NCI-H748 (cell line): ENCODE measurements at regions not wholly inside any gene's neighbourhood (a gene's known extent, or its start where the extent isn't known, plus 50 kb on each side); places are given as distances from the start of the nearest gene placed in this dataset.

Experiments
- DNase-seq: peaks from one replicate; lab custom pipeline; 2025; ENCODE audit not compliant: unreplicated experiment; lab: John Stamatoyannopoulos, UW

DNA sequence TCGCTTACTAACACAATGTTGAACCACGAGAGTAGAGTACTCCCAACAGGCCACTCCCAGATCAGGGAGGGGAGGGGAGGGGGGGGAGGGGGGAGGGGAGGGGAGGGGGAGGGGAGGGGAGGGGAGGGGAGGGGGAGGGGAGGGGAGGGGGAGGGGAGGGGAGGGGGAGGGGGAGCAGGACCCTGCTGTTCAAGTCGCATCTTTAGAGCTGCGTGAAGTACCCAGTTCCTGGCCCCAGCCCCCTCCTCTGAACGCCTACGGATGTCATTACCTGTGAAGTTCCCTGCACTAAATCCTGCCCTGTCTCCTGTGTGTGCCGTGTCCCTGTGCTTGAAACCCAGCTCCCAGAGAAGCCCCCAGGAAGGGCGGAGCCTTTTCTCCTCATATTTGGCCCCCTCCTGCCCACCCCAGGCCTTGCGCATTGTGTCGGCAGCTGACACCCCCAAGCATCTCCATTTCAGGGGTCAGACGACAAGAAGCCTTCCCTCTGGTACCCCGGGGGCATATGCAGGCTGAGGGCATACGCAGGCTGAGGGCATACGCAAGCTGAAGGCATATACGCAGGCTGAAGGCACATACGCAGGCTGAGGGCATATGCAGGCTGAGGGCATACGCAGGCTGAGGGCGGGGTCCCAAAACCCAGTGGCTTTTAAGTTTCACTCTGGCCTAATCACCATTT lies 330.2 kb downstream of the C16orf95 start:
- no peak for DNase-seq

DNA sequence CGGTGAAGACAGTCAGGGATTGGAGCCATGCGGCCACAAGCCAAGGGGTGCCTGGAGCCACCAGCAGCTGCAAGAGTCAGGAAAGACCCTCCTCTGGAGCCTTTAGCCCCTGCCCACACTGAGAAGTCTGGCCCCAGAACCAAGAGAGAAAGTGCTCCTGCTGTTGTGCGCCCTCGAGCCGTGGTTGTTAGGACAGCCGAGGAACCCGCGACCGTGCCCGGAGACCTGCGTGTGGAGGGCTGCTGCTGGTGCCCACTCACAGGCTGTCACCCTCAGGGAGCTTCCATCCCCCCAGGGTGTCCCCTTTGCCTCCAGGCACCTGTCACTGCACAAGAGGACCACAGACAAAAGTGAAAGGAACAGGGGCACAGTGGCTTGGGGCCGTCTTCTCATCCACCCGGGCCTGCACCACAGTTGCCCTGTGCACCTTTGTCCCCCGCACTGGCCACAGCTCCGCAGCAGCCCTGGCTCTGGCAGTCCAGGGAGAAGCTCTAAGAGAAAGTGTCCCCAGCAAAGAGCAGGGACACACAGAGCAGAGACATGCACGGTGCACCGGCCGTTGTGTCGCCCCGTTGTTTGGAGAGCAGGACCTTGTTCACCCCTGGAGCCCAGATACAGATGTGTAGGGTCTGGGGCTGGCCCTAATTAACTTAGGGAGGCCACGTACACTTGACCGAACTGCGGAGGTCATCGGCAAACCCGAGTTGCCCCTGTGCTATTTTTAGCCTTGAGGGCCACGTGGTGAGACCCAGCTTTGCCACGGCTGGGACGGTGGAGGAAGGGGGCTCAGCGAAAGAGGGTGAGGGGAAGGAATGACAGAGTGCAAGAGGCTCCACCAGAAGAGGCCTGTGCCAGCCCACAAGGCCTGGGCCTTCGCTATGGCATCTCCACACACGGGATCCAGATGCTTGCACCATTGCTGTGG lies 329.2 kb downstream of the C16orf95 start:
- no peak for DNase-seq

DNA sequence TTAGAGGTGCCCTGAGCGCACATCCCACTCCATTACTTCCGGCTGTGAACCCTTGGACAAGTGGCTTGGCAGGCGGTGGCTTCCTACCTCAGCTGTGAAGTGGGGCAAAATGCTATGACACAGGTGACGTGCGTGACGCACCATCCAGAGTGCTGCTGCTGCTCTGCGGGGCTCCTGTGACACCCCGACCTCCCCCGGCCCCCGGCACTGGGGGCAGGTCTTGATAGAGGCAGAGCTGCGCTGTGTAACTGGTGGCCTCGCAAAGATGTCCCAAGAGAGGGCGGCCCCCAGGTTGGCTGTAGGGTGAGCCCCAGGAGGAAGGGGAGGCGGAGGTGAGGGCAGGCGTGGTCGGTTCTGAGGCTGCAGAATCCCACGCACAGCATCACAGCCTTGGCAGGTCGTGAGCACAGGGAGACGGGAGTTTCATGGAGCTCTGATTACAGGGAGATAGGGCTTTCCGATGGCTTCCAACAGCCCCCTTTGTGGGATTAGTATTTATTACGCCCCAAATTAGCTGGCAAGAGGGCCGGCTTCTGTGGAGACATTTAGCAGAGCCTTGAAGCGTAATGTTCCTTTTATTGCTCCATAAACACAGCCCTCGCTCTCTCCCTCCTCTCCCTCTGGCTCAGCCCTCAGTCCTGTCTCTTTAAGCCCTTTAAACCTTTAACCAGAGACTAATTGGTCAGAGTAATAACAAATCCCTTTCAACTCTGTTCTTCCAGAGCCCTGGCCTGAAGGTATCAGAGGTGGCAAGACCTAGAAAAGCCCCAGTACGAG lies 328.1 kb downstream of the C16orf95 start:
- no peak for DNase-seq

DNA sequence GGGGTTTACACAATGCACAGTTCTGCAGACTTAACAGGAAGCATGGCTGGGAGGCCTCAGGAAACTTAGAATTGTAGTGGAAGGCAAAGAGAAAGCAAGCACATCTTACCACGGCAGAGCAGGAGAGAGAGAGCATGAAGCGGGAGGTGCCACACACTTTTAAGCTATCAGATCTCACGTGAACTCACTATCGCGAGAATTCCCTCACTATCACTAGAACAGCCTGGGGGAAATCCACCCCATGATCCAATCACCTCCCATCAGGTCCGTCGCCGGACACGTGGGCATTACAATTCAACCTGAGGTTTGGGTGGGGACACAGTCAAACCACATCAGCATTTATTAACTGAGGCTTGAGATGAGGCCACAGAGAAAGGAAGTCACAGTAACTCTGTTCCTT lies 326.7 kb downstream of the C16orf95 start:
- no peak for DNase-seq

DNA sequence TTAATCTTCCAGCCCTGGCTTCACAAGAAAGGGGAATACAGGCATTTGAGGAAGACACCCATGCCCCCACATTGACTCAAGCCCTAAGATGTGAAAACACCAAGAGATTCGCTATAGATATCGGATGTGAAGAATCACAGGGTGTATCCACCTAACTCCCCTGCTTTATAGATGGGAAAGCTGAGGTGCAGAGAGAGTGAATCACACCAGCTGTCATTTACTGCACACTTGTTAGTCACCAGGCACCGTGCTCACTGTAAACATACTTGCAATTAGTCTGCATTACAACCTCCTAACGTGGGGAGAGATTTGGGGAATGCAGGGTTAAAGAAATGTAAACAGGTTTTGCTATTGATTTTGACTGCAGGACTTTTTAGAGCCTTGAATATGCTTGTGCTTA lies 325.5 kb downstream of the C16orf95 start:
- no peak for DNase-seq

DNA sequence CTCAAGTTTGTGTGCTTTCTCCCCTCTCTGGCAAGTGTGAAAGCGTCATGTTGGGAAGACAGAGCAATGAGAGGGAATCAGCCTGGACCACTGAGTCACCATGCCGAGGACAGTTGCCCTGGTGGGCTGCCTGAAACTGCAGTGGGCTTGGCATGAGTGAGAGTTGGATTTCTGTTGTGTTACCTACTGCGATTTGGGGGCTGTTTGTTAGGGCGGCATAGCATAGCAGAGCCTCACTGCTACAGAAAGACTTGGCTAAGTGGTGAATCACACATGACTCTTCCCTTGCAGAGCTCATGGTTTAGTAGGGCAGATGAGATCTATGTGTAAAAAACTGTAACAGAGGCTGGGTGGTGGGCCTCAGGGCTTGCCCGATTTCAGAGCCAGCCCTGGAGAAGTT lies 324.6 kb downstream of the C16orf95 start:
- no peak for DNase-seq

DNA sequence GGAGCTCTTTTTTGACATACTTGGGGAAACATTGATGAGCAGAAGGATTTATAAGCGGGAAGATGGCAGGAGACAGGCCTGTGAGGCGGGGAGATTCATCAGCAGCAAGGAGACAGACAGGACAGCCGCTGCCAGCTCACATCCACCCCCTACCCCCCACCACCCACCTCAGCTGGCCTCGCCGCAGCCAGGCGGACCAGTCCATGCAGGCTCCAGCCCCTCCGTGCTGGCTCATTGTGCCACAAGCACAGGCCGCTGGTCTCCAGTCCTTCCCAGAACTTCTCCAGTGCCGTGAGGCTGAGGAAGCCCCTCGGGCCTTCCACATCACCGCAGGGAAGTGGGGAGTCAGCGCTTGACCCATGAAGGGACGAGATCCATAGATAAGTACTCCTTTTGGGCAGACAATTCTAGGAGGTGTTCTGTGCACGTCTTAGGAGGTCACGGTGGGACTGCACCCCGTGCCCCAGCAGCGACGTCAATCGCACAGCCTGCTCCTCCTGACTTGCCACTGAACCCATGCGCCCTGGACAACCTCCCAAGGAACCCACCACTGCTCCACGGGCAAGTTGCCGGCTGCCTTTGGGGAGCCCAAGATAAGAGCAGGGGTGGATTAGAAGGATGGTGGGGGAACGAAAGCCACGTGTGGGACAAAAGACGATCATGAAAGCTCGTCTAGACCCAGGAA lies 323.6 kb downstream of the C16orf95 start:
- no peak for DNase-seq

DNA sequence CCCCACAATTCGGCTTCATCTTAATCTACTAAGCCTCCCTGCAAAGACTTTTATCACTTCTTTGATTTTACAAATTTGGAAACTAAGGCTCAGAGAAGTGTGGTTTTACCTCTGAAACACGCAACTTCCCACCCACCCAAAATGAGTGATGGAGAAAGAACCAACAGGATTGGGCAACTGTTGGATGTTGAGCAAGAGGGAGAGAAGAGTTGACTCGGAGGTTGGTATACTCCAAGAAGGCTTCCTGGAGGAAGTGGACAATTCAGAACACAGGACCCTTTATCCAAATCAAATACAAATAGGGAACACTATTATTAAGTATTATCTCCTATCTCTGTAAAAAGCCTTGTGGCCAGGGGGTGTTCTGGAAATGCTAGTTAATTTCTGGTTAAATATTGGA lies 323.0 kb downstream of the C16orf95 start:
- no peak for DNase-seq

DNA sequence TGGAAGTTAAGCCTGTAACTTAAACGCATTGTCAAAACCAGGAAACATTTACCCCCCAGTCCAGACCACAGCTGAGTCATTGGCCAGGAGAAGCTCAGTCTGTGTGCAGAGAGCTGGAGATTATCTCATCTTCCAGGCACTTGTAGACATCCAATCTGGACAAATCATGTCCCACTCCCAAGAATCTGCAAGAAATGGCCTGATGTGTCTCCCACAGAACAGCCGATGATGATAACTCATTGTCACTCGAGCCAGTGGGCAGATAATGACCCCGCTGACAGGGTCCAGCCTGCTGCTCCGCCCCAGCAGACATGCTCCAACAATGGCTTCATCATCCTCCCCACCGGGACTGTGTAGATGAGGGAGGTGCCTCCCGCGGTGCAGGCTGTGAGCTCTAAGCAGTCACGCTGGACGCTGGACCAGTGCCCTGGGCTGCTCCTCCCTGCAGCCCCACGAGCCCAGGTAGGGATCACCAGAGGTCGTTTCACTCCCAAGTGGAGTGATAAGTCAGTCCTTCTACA lies 322.5 kb downstream of the C16orf95 start:
- DNase-seq: no peak

DNA sequence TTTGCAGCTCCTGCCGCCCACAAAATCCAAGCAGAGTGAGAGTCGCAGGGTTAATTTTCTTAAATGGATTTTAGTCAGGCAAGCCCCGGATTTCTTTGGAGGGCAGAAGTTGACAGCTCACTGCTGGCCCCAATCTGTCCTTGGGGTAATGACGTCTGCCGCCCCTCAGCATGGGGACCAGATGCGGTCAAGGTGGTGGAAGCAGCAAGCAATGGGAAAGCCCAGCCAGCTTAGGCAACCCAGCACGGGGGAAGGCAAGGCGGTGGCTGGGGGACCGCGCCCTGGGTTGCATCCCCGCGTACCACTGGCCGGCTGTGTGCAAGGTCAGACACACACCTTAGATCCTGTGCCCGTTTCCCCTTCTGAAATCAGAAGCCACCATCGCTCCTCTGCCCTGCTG lies 321.7 kb downstream of the C16orf95 start:
- DNase-seq: no peak

DNA sequence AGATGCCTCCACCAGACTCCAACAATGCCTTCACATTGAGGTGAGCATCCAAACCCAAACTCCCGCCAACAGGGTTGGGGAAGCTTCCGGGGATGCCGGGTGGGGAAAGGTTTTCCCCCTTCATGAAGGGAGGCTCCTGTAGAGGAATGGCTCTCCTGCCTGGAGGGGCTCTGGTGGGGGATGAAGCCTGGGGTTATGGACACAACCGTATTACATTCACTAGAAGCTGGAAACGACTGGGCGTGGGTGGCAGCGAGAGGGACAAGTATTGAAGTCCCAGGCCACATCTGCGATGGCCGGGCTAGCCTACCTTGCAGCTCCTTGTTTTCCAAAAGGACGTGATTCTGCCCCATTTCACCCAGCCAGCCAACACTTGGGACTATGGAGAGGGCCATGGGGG lies 321.1 kb downstream of the C16orf95 start:
- no peak for DNase-seq

DNA sequence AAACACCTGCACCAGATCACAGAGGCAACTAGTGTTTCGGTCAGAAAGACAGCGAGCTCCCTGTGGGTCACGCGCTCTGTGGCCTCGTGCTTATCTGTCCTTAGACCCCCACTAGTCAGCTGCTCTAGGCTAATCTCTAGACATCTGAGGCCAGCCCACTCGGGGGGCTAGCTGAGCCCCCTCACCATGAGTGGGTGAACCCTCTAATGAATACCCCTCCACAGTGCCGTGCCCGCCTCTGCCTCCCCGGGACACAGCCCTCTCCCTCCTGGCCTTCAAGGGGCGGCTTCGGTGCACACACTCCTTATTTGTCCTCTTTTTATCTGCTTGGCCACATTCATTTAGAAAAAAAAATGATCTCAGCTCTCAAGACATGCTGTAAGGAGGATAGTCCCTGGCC lies 320.1 kb downstream of the C16orf95 start:
- no peak for DNase-seq

DNA sequence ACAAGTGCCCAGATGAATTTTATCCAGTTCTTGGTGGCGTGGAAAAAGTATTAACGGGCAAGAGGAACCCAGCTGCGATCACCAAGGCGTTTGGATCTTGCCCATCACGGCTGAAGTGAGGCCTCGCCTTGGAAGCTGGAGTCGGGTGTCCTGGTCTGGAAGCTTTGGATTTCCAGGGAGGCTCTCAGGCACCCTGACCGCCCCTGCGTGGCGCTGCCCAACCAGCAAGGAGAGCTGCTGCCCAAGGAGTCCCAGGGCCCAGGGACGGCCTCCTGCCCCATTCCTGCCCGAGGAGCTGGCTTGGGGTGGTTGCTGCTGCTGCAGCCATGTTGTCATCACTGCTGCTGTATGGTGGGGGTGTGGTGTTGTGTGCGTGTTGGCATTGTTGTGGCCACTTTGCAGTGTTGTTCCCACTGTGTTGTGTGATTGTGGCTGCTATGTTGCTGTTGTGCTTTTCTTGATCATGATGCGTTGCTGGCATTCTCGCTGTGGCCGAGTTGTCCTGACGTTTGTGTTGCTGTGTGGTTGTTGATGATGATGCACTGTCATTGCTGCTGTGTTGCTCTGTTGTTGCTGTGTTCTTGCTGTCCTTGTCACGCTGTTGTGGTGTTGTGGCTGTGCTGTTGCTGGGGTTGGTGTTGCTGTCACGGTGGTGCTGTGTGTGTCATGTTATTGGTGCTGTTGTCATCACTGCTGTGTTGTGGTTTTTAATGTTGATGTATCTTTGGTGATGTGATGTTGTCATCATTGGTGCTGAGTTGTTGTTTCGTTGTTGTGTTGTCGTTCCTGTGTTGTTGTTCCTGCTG lies 318.8 kb downstream of the C16orf95 start:
- DNase-seq: no peak

DNA sequence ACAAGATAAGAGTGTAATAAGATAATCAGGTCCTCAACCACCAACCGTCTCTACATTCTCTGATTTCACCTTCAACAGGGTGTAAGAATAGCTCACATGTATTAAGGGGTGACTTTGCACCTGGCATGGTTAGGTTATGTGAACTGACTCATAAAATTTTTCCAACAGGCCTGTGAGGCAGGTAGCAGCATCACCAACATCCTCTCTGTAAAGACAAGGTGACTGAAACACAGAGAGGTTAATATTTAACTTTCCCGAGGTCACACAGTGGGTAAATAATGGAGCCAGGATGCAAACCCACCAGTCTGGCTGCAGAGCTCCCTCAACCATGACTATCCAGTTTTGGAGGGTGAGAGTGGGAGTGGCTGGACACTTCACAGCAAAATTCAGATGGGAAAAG lies 317.2 kb downstream of the C16orf95 start:
- DNase-seq: no peak

DNA sequence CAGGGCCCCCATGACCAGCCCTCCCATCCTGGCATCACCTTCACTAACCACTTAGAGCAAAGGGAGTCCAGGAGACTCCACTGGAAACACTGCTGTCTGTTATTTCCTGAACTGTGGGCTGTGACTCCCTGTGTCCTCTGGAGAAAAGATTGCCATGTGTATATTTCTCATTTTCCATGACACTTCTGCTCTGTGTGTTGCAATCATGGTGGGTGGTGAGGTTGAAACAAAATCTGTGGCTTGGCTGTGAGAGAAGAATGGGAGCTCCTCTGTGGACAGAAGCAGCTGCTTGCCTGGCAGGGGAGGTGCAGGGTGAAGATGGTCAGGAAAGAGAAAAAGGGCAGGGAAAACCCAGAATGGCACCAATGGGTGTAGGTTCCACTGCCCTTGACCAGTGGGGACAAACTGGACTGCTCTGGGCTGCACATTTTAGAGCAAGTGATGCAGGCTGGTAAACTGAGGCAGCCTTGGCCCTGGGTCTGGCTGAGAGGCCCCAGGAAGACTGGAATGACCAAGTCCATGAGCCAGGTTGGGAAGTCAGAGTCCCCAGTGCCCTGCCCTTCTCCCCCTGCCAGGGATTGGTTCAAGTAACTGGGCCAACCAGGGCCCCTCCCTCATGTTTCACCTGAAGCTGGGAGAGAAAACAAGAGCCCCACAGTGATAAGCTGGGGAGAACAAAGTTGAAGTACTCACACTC lies 314.3 kb downstream of the C16orf95 start:
- no peak for DNase-seq

DNA sequence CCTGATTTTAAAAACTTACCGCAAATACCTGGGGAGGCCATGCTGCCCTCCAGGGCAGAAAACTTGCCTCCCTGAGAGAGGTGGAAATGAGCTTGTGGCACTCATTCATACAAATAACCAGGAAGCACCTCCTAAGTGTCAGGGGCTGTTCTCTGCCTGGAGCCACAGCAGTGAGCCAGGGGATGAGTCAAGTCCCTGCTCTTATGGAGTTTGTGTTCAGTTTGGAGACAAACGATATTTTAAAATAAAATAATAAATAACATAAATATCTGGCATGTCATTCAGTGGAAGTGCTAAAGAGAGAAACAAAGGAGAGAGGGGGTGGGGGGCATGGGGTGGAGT lies 313.8 kb downstream of the C16orf95 start:
- no peak for DNase-seq

DNA sequence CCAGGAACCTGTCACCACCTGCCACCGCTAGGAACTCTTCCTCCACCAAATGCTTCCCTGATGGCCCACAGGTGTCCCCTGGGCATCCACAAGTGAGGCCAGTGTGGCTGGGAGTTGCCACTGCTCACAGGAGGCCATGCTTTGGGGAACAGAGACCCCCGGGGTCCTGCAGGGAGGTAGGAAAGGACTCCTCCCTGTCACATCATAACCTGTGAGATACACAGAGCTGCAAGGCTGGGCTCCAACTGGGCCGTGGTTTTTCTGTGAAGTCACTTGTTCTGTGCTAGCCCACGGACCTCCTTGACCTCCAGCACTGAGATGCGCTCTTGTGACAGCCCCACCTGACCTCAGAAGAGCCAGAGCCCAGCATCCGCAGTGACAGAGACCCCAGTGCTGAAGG lies 311.2 kb downstream of the C16orf95 start:
- DNase-seq: no peak

DNA sequence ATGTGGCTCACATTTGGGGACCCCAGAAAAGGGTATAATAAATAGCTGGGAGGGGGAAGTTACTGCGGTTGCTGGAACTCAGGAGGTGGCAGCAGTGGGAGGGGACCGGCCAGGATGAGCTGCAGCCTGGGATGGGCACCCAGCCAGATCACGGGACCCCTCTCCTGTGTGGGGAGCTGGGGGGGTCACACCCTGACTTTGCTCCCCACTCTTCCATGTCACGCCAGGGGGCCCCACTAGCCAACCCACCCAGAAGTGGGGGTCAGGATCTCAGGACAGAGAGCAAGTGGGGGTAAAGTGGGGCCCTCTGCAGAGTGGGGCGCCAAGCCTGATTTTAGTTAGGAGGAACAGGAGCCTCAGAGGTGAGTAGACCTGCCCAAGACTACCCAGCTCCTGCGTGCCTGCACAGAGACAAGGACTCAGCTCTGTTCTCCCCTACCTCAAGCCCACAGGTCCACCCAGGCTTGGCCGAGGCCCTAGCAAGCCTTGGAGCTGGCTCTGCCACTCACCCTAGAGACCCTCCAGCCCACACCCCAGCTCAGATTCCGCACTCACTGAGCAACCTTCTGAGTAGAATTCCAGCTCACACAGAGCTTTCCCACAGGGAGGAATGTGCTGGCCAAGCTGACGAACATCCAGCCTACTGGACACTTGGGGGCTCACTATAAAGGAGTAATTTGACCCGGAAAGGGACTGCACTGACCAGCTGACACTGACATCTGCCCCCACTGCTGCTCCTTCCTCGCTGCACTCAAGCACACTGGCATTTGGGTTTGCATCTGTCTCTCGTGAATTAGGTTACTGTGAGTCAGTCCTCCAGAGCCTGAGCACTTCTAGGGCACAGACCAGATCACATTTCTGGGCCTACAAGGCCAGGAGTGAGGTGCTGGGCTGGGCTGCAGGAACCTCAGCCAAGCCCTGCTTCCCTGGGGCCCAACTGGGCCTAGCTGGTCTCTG lies 310.1 kb downstream of the C16orf95 start:
- no peak for DNase-seq
